Hematopoietic multipotent progenitor cell treated with erythropoietin and hydrocortisone succinate and interleukin-3 and kit ligand, for 17 days (in vitro differentiated cells): ENCODE measurements at regions not wholly inside any gene's neighbourhood (a gene's known extent, or its start where the extent isn't known, plus 50 kb on each side); places are given as distances from the start of the nearest gene placed in this dataset.

Experiments
- DNase-seq: peaks from one replicate; pipeline ENCODE4 v3.0.0-alpha.2; 2015; ENCODE audit warnings: low spot score

DNA sequence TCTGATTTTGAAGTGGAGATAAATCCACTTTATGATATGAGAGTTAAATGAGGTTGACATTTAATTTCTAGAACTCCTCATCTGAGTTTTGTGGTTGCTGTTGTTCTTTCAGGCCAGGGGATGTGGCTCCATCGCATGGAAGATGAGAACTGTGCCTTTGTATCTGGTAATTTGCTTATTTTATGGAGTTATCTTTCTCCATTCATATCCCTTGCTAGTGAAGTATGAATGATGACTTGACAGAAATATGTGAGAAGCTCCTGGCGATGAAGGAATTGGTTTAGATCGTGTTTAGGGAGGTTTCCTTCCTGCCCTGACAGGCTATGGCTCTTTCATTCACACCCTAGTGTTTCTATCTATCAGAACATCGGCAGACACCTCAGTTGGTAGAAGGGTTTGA, 393.7 kb downstream of the ETS1 start:
- no peak for DNase-seq

DNA sequence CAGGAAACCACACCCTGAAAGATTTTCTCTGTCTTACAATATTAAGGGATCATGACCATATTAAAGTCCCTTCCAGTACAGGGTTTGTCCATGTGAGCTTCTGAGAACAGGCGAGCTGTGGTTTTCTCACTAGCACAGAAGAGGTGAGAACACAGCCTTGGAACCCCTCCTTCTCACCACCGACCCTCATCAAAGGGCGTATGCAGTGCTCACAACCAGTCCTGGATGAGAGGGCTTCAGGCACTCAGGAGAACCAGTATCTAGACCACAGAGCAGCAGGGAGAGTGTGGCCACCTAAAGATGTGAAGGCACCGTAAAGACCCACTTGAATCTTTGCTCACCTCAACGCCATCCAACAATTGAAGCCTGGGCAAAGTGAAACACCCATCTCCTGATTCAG, 397.0 kb downstream of the ETS1 start:
- DNase-seq, result no peak

GRCh38 chr11:128189823-128190222, 397.5 kb downstream of the ETS1 start:
- no peak for DNase-seq

DNA sequence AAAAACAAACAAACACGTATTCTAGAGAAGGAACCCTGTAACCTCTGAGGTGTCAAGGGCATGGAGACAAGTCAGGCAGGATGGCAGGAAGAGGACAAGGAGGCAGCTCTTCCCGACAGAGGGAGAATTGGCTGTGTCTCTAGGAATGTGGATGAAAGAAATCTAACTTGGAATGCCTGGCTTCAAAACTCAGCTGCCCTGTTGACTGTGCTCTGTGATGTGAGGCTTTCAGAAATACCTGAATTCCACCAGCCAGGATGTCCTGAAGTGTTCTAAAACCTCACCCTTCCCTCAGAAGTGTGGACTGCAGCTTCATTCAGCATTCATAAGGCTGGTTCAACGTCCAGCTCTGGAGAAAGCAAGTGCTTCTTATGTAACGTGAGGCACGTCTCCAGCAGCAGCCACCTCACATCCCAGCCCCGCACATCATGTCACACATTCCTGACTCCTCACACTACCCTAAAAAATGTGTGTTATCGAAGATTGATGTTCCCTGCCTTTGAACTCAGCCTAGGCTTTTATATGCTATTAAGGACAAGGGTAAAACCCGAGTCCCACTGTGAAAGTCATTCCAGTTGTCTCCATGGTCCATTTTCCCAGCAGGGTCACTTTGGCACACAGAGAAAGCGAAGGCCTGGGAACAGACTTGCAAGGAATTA, 398.9 kb downstream of the ETS1 start:
- no peak for DNase-seq

DNA sequence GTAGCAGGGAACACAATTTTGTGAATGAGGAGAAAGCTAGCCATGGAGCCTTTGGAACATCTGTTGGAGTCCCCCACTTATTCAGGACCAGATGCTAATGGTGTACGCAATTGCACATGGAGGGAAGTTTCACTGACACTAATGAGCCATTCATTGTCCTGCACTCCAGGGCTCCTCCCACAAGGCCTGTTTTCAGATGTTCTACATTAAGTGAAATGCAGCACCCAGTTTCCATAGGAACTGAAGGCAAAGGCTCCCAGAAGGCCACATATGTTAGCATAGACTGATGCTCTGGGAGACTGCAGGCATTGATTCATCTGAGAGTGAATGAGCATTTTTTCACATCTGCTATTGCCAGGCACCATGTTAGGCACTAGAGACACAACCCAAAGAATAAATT, 399.5 kb downstream of the ETS1 start:
- no peak for DNase-seq

GRCh38 chr11:128187377-128187776, 400.0 kb downstream of the ETS1 start:
- DNase-seq, result no peak

GRCh38 chr11:128184981-128185380, 402.4 kb downstream of the ETS1 start:
- no peak for DNase-seq

DNA sequence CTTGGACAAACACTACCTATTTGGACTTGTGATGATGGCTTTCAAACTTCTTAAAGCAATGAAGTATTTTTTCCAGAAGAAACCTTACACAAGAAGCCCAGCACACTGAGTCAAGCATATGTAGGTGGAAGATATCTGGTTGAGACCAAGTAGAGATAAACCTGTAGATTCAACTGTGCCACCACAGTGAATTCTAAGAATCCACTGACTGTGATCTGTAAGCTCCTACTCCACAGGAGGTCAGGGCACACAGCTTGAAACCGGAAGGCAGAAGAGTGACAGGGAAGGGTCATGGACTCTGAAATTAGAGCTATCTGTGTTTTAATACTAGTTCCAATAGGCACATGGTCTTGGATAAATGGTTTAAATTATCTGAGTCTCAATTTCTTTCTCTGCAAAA, 404.5 kb downstream of the ETS1 start:
- DNase-seq, result no peak

GRCh38 chr11:128181984-128182383, 405.4 kb downstream of the ETS1 start:
- DNase-seq, result no peak

DNA sequence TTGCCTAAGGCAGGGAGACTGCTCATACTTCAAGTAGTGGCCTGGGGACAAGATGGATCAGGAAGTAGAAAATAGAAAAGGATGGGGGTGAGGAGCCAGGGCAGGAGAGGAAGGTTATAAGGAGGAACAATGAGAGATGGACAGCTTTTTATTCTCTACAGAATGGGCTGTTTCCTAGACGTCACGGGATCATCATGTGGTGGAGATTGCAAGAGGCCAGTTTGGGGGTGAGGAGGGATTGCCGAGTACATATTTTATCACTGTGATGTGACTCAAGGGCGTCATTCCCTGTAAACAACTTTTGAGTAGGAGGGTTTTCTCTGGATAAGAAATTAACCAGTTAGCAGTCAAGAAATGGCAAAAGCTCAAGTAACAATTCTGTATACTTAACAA, 406.3 kb downstream of the ETS1 start:
- no peak for DNase-seq

DNA sequence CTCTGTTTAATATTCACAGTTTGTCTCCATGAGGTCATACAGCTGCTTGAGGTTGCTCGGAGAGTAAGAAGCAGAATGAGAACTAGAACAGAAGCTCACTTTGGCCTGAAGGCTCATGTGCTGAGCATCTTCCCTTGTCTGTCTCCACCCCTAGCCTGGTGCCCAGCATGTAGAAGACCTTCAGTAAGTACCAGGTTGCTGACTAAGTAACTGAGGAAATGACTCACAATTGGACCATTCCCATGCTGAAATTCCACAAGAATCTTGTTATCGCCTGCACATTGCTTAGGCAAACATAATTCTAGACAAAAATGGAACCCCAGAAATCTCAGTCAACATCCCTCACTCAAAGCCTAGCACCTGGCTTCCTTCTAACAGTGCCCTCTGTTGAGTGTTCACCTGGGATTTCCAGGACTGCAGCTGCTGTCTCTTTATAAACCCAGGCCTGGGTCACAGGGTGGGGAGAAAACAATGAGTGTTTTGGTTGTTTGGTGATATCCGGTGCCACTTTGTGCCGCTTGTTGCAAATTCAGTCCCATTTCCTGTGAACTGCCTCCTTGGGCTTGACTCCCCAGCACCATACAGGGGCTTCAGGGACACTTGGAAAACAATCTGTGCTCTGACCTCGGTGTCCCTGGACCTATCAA, 406.8 kb downstream of the ETS1 start:
- no peak for DNase-seq

- DNase-seq, result no peak
Measured at GRCh38 chr11:128179512-128179911, 407.8 kb downstream of the ETS1 start.

DNA sequence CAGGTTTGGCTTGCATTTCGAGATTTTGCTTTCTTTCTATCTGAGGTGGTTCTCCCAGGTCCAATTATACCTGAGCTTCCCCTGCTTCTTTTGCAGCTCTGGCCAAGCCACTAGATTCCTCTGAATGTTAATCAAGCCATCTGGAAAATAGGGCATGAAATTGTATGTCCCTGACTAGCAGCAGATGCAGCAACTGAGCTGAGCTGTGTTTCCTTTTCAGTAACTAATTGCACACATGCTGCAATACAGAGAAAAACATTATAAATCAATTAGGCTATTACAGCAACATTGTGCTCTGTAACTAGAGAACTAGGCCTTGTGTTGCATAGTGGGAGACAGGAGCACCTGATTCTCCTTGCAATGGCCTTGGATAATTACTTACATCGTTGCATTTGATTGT, 408.3 kb downstream of the ETS1 start:
- DNase-seq, result no peak

DNA sequence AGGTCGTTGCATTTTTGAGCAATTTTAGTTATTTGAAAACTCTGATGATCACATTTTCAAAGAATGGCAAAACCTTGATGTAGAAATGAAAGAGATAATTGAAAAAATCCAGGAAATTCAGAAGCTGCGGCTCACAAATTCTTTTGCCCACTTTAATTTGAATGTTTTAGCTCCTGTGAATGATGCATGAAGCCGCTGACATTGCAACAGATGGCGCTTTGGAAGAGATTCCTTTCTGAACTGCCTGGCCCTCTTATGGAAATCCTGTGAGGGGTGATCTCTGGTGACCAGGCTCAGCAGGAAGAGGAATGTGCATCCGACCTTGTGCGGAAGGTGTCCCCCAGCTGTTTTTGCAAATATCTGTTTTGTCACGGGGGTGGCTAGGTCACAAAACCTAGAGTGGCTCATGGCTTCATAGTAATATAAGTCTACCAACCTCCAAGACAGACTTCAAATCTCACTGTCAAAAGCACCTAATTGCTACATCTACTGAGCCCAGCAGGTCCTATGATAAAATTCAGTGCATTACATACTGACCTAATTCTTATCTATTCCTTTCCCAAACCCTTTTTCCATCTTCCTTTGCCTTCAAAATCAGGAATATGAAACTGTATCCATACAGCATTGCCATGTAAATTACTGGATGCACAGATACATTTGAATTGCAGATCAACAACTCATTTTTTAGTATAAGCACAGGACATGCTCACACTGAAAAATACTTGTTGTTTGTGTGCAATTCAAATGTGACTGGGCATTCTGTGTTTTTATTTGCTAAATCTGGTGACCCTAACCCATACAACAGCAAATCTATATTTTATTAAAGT, 412.7 kb downstream of the ETS1 start:
- DNase-seq, result no peak

DNA sequence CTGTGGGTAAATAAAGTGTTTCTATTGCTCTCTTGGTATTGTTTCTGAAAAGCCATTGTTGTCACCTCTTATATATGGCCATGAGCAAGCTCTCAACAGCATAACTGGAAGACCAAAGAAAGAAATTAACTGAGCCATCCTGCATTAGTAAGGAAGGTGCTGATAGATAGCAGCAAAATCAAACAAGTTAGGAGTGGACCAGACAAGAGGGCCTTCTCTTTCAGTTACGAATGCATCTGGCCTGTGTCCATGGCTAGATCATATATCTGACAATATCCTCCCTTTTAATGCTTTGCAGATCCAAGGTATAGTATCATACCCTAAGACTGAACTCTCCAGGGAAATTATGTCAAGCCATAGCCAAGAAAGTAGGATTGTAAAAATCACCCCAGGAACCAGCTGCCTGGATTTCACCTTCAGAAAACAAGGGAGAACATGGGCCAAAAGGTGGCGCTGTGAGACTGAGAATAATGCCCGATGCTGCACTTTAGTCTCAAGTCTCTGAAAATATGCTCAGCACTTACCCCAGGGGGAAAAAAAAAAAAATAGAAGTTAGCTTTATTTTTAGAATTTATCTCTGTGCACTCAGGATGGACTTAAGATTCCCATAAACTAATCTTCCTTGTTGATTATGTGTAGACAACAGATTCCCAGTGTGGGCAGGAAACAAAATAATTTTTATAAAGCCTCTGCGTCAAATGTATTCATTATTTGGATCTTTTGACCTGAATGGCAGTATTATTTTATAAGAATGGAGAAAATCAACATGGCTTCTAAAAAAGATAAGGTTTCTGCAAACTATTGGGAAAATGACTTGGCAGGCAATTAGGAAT, 415.1 kb downstream of the ETS1 start:
- DNase-seq, result peak; percentile 12

DNA sequence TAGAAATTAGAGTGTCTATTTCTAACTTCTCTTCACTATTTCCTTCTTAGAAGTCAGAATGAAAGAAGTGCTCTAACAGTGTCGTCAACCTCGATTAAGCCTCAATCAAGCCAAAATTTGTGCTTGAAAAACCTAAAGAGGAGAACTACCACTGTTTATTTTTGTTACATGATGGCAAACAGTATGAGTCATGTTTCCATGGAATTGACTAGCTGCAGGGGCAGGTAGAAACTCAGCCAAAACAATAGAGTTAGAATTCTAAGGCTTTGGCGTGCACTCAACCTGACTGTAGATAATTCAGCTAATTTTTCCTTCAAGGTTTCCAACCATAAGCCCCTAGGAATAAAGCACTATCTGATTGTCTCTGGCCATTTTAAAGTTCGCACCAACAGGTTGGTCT, 415.9 kb downstream of the ETS1 start:
- DNase-seq, result no peak

GRCh38 chr11:128165572-128165971, 421.8 kb downstream of the ETS1 start:
- DNase-seq, result no peak

DNA sequence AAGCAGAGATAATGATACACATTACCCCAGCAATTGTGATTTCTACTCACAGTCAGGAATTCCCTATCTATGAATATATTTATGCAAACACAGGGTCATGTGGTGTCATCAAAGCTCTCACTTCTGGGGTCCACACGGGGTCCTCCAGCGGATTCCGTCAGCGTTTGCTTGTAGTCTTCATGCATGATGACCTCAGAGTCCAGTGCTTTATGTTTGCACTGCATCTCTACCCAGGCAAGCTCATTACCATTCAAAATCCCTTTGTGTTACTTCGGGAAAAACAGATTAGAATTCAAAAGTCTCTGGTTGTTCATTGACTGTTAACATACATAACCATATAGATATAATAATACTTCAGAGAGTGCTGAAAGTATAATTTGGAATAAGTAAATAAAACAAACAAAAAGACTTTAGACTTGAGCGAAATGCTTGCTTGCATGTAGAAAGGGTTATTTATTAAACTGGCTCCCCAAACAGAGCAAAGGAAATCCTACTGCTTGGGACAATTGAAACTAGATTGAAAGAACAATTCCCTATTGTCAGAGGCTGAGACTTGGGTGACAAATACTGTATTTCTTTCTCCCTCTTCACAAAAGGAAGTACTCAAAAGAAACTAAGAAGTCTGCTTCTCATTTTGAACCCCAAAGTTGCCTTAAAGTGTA, 423.1 kb downstream of the ETS1 start:
- DNase-seq, result no peak

DNA sequence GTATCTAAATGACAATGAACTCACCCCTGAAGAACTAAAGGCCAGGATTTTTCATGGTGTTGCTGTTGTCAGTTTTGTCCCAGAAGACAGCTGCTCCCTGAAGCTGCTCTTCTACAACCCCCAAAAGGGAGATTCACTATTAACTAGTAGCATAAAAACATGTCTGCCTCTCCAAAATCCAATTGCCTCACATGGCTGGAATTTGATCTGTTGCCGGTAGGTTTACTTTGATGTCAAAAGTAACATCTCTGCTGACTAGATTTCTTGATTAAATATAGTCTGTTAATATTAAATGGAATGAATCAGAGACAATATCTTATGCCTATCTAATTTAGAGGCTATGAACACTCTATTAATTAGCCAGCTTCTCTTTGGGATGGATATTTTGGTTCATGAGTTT, 425.4 kb downstream of the ETS1 start:
- DNase-seq, result no peak

DNA sequence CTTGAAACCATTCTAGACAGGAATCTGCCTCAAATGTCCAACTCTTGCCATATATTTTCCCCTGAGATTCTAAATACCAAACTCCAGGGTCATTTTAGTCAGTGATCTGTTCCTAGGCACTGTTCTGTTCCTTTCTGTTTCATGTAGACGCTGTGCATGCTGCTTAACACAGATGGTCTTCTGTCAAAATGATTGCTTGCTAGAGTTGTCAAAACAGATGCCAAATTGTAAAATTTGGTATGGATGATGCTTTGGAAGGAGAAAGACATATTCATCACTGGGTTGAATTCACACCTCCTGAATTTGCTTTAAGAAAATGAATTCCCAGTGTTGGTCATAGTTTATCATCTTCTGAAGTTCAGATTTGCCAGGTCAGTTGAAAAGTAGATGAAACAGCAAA, 425.9 kb downstream of the ETS1 start:
- no peak for DNase-seq

- no peak for DNase-seq
Measured at GRCh38 chr11:128158860-128159259, 428.5 kb downstream of the ETS1 start.
